Pulmonary artery endothelial cell (primary cell): ENCODE measurements at regions not wholly inside any gene's neighbourhood (a gene's known extent, or its start where the extent isn't known, plus 50 kb on each side); places are given as distances from the start of the nearest gene placed in this dataset.
"Not testable (repeated sequence)": the region's sequence is repeated elsewhere in the genome, so short reads cannot be mapped to it uniquely, and the experiment has no call there.

ENCODE experiments used
- DNase-seq: peaks from one replicate; pipeline ENCODE4 v3.0.0-alpha.2; 2011; ENCODE audit warnings: low read depth, low spot score

- DNase-seq = no peak
Observed at GRCh38 chr16:61194573-61194972, 841.7 kb downstream of the CDH8 start.

- no peak for DNase-seq
Observed at GRCh38 chr16:61182391-61182790, 853.8 kb downstream of the CDH8 start.

- DNase-seq = no peak
Observed at GRCh38 chr16:61181982-61182381, 854.3 kb downstream of the CDH8 start.

GRCh38 chr16:61179561-61179960 lies 856.7 kb downstream of the CDH8 start:
- DNase-seq = no peak

GRCh38 chr16:61165797-61166196 lies 870.4 kb downstream of the CDH8 start:
- no peak for DNase-seq

GRCh38 chr16:61150351-61150750 lies 885.9 kb downstream of the CDH8 start:
- no peak for DNase-seq

GRCh38 chr16:61149709-61150108 lies 886.5 kb downstream of the CDH8 start:
- no peak for DNase-seq

- no peak for DNase-seq
Observed at GRCh38 chr16:61148930-61149329, 887.3 kb downstream of the CDH8 start.

GRCh38 chr16:61146429-61146828 lies 889.8 kb downstream of the CDH8 start:
- DNase-seq = no peak

- DNase-seq = no peak
Observed at GRCh38 chr16:61131447-61131846, 904.8 kb downstream of the CDH8 start.

GRCh38 chr16:61128545-61129323 lies 907.5 kb downstream of the CDH8 start:
- no peak for DNase-seq

GRCh38 chr16:61105544-61105943 lies 930.7 kb downstream of the CDH8 start:
- DNase-seq = no peak

GRCh38 chr16:61098505-61098904 lies 937.7 kb downstream of the CDH8 start:
- no peak for DNase-seq

- DNase-seq = not testable (repeated sequence)
Observed at GRCh38 chr16:61091300-61091699, 944.9 kb downstream of the CDH8 start.

- no peak for DNase-seq
Observed at GRCh38 chr16:61083711-61084110, 952.5 kb downstream of the CDH8 start.

GRCh38 chr16:61074324-61074723 lies 961.9 kb downstream of the CDH8 start:
- no peak for DNase-seq

GRCh38 chr16:61057635-61058034 lies 978.6 kb downstream of the CDH8 start:
- DNase-seq = no peak

GRCh38 chr16:61050547-61050946 lies 985.7 kb downstream of the CDH8 start:
- DNase-seq = no peak

- no peak for DNase-seq
Observed at GRCh38 chr16:61045931-61046330, 990.3 kb downstream of the CDH8 start.

- no peak for DNase-seq
Observed at GRCh38 chr16:61042737-61043136, 993.5 kb downstream of the CDH8 start.

- no peak for DNase-seq
Observed at GRCh38 chr16:61030616-61031015, 1005.6 kb downstream of the CDH8 start.

- no peak for DNase-seq
Observed at GRCh38 chr16:61024180-61024900, 1011.9 kb downstream of the CDH8 start.

GRCh38 chr16:61014869-61015268 lies 1021.4 kb downstream of the CDH8 start:
- no peak for DNase-seq
